ENCODE measurements at regions not wholly inside any gene's neighbourhood (a gene's known extent, or its start where the extent isn't known, plus 50 kb on each side); places are given as distances from the start of the nearest gene placed in this dataset.
"Not testable (repeated sequence)": the region's sequence is repeated elsewhere in the genome, so short reads cannot be mapped to it uniquely, and the experiment has no call there.

DNA sequence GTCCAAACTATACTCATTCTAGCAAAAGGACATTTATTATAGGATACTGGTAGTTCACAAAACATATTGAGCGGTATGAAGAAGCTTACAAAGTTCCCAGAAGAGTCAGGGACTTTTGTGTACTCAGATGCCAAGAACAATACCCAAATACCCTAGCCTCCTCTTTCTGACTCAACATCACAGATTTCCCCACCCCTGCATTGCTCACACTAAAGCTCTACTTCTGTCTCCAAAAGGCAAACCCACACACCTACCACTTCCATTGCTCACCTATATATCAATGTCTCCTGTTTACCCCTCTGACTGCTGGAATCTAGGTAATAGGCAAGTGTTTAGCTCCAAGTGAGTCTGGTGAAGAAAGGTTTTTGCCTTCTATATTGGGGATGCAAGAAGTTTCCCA, 100.7 kb upstream of the HCCS start:
- intact Hi-C loops (cut with DNase I) = no loop called here

DNA sequence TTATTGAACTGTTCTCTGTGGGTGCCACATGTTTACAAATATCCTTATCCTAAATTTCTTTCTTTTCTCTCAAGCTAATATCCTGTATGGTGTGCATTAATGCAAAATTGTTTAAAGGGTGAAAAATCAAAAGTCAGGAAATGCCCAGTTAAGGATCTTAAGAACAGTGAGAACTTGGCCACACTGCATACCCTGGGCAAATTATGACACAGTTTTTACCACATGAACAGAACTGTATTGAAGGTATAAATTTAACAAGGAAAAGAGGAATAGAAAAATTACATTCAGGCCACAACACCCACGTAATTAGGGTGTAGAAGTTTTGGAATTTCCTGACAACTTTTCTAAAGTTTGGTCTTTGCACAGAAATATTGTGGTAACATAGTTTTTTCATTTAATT, 94.4 kb upstream of the HCCS start:
- intact Hi-C loops (cut with DNase I) = no loop called here
- Histone ChIP-seq H3K27ac (no peak overlapping the region), H3K4me3 (no peak overlapping the region), H3K4me1 (no peaks in the 10 kb centered on the region), H3K9me3 (no peaks in the 10 kb centered on the region), H3K27me3 (no peaks in the 10 kb centered on the region), H3K36me3 (no peaks in the 10 kb centered on the region)
- TF ChIP-seq, protein P1, sequence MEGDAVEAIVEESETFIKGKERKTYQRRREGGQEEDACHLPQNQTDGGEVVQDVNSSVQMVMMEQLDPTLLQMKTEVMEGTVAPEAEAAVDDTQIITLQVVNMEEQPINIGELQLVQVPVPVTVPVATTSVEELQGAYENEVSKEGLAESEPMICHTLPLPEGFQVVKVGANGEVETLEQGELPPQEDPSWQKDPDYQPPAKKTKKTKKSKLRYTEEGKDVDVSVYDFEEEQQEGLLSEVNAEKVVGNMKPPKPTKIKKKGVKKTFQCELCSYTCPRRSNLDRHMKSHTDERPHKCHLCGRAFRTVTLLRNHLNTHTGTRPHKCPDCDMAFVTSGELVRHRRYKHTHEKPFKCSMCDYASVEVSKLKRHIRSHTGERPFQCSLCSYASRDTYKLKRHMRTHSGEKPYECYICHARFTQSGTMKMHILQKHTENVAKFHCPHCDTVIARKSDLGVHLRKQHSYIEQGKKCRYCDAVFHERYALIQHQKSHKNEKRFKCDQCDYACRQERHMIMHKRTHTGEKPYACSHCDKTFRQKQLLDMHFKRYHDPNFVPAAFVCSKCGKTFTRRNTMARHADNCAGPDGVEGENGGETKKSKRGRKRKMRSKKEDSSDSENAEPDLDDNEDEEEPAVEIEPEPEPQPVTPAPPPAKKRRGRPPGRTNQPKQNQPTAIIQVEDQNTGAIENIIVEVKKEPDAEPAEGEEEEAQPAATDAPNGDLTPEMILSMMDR (IDR thresholded peaks at IDR 0.05) = no peak
- no peak for DNase-seq (ENCODE audit: low spot score in 2 of 2)

More for the DNA sequence above, 100.7 kb upstream of the HCCS start:
- DNase-seq (ENCODE audit: low spot score in 2 of 2) = no peak
- H3K4me3 ChIP-seq = no peak overlapping the region
- H3K27me3 ChIP-seq = no peaks in the 10 kb centered on the region
- H3K27ac ChIP-seq = no peak overlapping the region
- TF ChIP-seq, protein P1 (IDR thresholded peaks at IDR 0.05) = no peak
- no peaks in the 10 kb centered on the region for H3K36me3 ChIP-seq
- H3K4me1 ChIP-seq = no peaks in the 10 kb centered on the region
- H3K9me3 ChIP-seq = no peaks in the 10 kb centered on the region

DNA sequence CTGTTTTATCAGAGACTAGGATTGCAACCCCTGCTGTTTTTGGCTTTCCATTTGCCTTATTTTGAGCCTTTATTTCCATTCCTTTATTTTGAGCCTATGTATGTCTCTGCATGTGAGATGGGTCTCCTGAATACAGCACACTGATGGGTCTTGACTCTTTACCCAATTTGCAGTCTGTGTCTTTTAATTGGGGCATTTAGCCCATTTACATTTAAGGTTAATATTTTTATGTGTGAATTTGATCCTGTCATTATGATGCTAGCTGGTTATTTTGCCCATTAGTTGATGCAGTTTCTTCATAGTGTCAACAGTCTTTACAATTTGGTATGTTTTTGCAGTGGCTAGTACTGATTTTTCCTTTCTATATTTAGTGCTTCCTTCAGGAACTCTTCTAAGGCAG, 88.5 kb upstream of the HCCS start:
- intact Hi-C loops (cut with DNase I); H3K4me3 ChIP-seq; H3K4me1 ChIP-seq; DNase-seq (ENCODE audit: low spot score in 2 of 2); H3K27ac ChIP-seq; H3K27me3 ChIP-seq; H3K36me3 ChIP-seq: not testable (repeated sequence)
- H3K9me3 ChIP-seq = peaks cover 0 to 12% of the 10 kb centered on the region in 2 donors

DNA sequence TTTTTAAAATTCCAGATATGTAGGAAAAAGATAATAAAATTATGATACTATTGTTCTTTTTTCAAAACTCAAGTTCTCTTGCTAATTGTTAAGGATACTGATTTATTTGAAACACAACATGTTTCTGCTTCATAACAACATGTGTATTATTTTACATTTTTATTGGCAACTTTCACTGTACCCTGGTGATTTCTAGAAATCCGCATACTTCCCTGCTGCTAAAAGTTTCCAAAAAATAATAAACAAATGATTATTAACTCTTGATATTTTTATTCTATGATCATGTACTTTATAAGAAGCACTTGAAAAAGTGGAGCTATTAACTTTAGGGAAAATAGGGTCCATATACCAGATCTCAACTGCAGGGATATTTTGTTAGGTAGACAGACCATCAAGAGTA, 71.2 kb upstream of the HCCS start:
- Histone ChIP-seq H3K36me3 (no peaks in the 10 kb centered on the region), H3K4me1 (no peaks in the 10 kb centered on the region), H3K9me3 (peaks cover 0 to 3% of the 10 kb centered on the region in 2 donors), H3K27ac (no peak overlapping the region), H3K27me3 (no peaks in the 10 kb centered on the region), H3K4me3 (no peak overlapping the region)
- DNase-seq (ENCODE audit: low spot score in 2 of 2) = no peak
- intact Hi-C loops (cut with DNase I) = no loop called here
- TF ChIP-seq, protein P1 (IDR thresholded peaks at IDR 0.05) = no peak

DNA sequence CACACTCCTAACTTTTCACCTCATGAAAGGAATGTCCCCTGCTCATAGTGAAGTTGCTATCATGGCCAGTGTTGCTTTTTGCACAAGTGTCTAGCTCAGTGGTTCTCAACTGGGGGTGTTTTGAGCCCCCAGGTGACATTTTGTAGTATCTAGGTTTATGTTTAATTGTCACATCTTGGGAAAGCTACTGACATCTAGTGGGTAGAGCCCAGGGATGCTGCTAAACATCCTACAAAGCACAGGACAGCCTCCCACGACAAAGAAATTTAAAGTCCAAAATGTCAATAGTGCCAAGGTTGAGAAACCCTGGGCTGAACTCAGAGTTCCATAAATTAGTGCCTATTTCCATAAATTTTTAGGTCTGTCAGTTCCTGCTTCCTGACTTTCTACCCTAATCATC, 70.7 kb upstream of the HCCS start:
- no peaks in the 10 kb centered on the region for H3K36me3 ChIP-seq
- DNase-seq (ENCODE audit: low spot score in 2 of 2) = no peak
- H3K4me1 ChIP-seq = no peaks in the 10 kb centered on the region
- TF ChIP-seq, protein P1 (IDR thresholded peaks at IDR 0.05) = no peak
- H3K4me3 ChIP-seq = no peak overlapping the region
- H3K27me3 ChIP-seq = no peaks in the 10 kb centered on the region
- peaks cover 0 to 8% of the 10 kb centered on the region in 2 donors for H3K9me3 ChIP-seq
- H3K27ac ChIP-seq = no peak overlapping the region
- intact Hi-C loops (cut with DNase I) = no loop called here

DNA sequence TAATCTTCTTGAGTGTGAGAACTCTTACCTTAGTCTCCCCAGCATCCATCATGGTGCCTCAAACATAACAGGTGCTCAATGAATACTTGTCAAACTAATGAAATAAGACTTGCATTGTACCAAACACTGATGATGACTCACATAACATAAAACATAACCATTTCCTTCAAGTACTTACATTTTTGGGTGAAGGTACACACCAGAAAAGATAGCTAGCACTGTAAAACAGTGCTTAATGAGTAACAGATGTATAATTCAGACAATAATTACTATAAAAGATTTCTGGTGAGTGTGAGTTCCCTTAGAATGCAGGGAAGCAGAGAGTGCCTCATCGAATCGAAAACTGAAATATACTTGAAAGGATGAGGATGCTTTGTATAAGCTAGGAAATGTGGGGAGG, 70.1 kb upstream of the HCCS start:
- Histone ChIP-seq H3K9me3 (peaks cover 0 to 13% of the 10 kb centered on the region in 2 donors), H3K27ac (no peak overlapping the region), H3K4me3 (no peak overlapping the region), H3K27me3 (no peaks in the 10 kb centered on the region), H3K4me1 (no peaks in the 10 kb centered on the region), H3K36me3 (no peaks in the 10 kb centered on the region)
- TF ChIP-seq, protein P1 (IDR thresholded peaks at IDR 0.05) = no peak
- intact Hi-C loops (cut with DNase I) = no loop called here
- DNase-seq (ENCODE audit: low spot score in 2 of 2) = no peak

Data from ascending aorta (tissue), 2 donors.